SK-N-SH (cell line): ENCODE measurements at regions not wholly inside any gene's neighbourhood (a gene's known extent, or its start where the extent isn't known, plus 50 kb on each side); places are given as distances from the start of the nearest gene placed in this dataset.

Experiments
- CTCF ChIA-PET: fragments of 300-600, 350-600 bp; formaldehyde crosslinking; extraction: SDS; loops from one replicate; lab custom pipeline; 2021; lab: Yijun Ruan, JAX
- POLR2A ChIA-PET: fragments of 350-600 bp; sonication (Branson Sonifier 250); formaldehyde crosslinking; extraction: SDS; loops from one replicate; lab custom pipeline; 2020; ENCODE audit warnings: antibody characterized with exemption, inconsistent platforms; lab: Yijun Ruan, JAX
- DNase-seq: peaks from one replicate; pipeline ENCODE4 v3.0.0; 2012
- H2AFZ ChIP-seq: fragments of 200-600 bp; sonication (generic); 2 replicates; pipeline ENCODE4 v1.8.1; 2016; ENCODE audit warnings: antibody characterized with exemption, mild to moderate bottlenecking, low read depth
- H3F3A ChIP-seq: fragments of 200-600 bp; sonication (generic); replicated peaks from 2 replicates; pipeline ENCODE3; 2016; ENCODE audit warnings: antibody characterized with exemption, mild to moderate bottlenecking; ENCODE audit not compliant: insufficient read depth
- H3K27ac ChIP-seq, 2 experiments: fragments of 200-500 bp in 1 of 2; fragments of 200-600 bp in 1 of 2; sonication (Bioruptor generic) in 1 of 2; sonication (generic), shearing (Covaris generic) in 1 of 2; 2 replicates each; pipeline versions ENCODE4 v1.5.1 to v1.6.1; 2014 to 2016; ENCODE audit warnings: low read depth in 2 of 2, inconsistent platforms in 1 of 2, low read length in 1 of 2, mild to moderate bottlenecking in 1 of 2, mixed read lengths in 1 of 2
- H3K27me3 ChIP-seq: fragments of 200-600 bp; sonication (generic), shearing (Covaris generic); 2 replicates; pipeline ENCODE4 v1.6.1; 2016; ENCODE audit warnings: mixed run types; ENCODE audit not compliant: insufficient read depth
- H3K36me3 ChIP-seq, 2 experiments: fragments of 200-500 bp in 1 of 2; fragments of 200-600 bp in 1 of 2; sonication (Bioruptor generic) in 1 of 2; sonication (generic) in 1 of 2; replicated peaks in 1 of 2; 2 replicates each; pipeline versions ENCODE3 to v1.5.1; 2014 to 2016; ENCODE audit warnings: low read length in 1 of 2, mild to moderate bottlenecking in 1 of 2; ENCODE audit not compliant: insufficient read depth in 2 of 2, control insufficient read depth in 1 of 2
- H3K4me1 ChIP-seq, 2 experiments: fragments of 200-500 bp in 1 of 2; fragments of 200-600 bp in 1 of 2; sonication (Bioruptor generic) in 1 of 2; sonication (generic), shearing (Covaris generic) in 1 of 2; 2 replicates each; pipeline versions ENCODE4 v1.5.1 to v1.6.1; 2014 to 2016; ENCODE audit warnings: low read depth in 1 of 2, low read length in 1 of 2, mixed run types in 1 of 2; ENCODE audit not compliant: insufficient read depth in 2 of 2, control insufficient read depth in 1 of 2
- H3K4me2 ChIP-seq: fragments of 200-600 bp; sonication (generic), shearing (Covaris generic); 2 replicates; pipeline ENCODE4 v1.6.1; 2017; ENCODE audit warnings: mixed run types
- H3K4me3 ChIP-seq, 2 experiments: fragments of 200-500 bp in 1 of 2; fragments of 200-600 bp in 1 of 2; sonication (Bioruptor generic) in 1 of 2; sonication (generic), shearing (Covaris generic) in 1 of 2; 2 replicates each; pipeline versions ENCODE4 v1.5.1 to v1.8.1; 2014 to 2016; ENCODE audit warnings: low read depth in 2 of 2, inconsistent platforms in 1 of 2, low read length in 1 of 2, mild to moderate bottlenecking in 1 of 2, mixed read lengths in 1 of 2, moderate library complexity in 1 of 2
- H3K79me2 ChIP-seq: fragments of 200-600 bp; sonication (generic); 2 replicates; pipeline ENCODE4 v1.8.1; 2017; ENCODE audit warnings: mild to moderate bottlenecking; ENCODE audit not compliant: insufficient read depth
- H3K9ac ChIP-seq: fragments of 200-600 bp; sonication (generic); 2 replicates; pipeline ENCODE4 v1.6.1; 2017; ENCODE audit warnings: mixed run types
- H3K9me2 ChIP-seq: fragments of 200-600 bp; sonication (generic); 2 replicates; pipeline ENCODE4 v1.6.1; 2017; ENCODE audit warnings: mixed run types
- H3K9me3 ChIP-seq: fragments of 200-600 bp; sonication (generic); 2 replicates; pipeline ENCODE4 v1.6.1; 2017; ENCODE audit warnings: mixed run types, mild to moderate bottlenecking, moderate library complexity
- H4K20me1 ChIP-seq: fragments of 200-600 bp; sonication (generic); 2 replicates; pipeline ENCODE4 v1.6.1; 2017; ENCODE audit warnings: mild to moderate bottlenecking, mixed run types; ENCODE audit not compliant: insufficient read depth
- CHD2 ChIP-seq: fragments of 150-350 bp; IDR thresholded peaks from 2 replicates; pipeline ENCODE4 v1.6.1; 2018; ENCODE audit warnings: low read length; ENCODE audit not compliant: partially characterized antibody
- EP300 ChIP-seq, 2 experiments: IDR thresholded peaks; 2 replicates each; pipeline versions ENCODE4 v1.4.0 to v1.6.1; 2012; ENCODE audit warnings: borderline replicate concordance in 1 of 2, low read depth in 1 of 2, low read length in 1 of 2
- GABPA ChIP-seq: IDR thresholded peaks from 2 replicates; pipeline ENCODE4 v1.4.0; 2012; ENCODE audit warnings: low read depth, mild to moderate bottlenecking
- GATA2 ChIP-seq: sonication (generic); formaldehyde crosslinking; IDR thresholded peaks from 2 replicates; pipeline ENCODE4 v1.5.0; 2020; ENCODE audit warnings: mild to moderate bottlenecking, missing genetic modification reagents
- MAX ChIP-seq: IDR thresholded peaks from 2 replicates; pipeline ENCODE4 v1.4.0; 2012; ENCODE audit warnings: low read depth
- MXI1 ChIP-seq: IDR thresholded peaks from 2 replicates; pipeline ENCODE4 v1.6.1; 2012; ENCODE audit warnings: mild to moderate bottlenecking, low read depth, low read length, improper control_type of control experiment
- NFIC ChIP-seq: IDR thresholded peaks from 2 replicates; pipeline ENCODE4 v1.4.0; 2012; ENCODE audit warnings: borderline replicate concordance
- RCOR1 ChIP-seq: fragments of 150-350 bp; IDR thresholded peaks from 2 replicates; pipeline ENCODE4 v1.6.1; 2017; ENCODE audit warnings: antibody characterized with exemption, low read length
- RFX5 ChIP-seq: IDR thresholded peaks from 2 replicates; pipeline ENCODE4 v1.6.1; 2012; ENCODE audit warnings: mild to moderate bottlenecking, improper control_type of control experiment, low read length
- RXRA ChIP-seq: IDR thresholded peaks from 2 replicates; pipeline ENCODE4 v1.4.0; 2012; ENCODE audit warnings: low read depth, mild to moderate bottlenecking, borderline replicate concordance
- SIN3A ChIP-seq: IDR thresholded peaks from 2 replicates; pipeline ENCODE4 v1.6.1; 2012; ENCODE audit warnings: low read depth, mild to moderate bottlenecking, low read length, moderate library complexity, borderline replicate concordance
- TAF1 ChIP-seq: IDR thresholded peaks from 2 replicates; pipeline ENCODE4 v1.6.1; 2012; ENCODE audit warnings: low read depth, mild to moderate bottlenecking, low read length, moderate library complexity, borderline replicate concordance
- TCF12 ChIP-seq: IDR thresholded peaks from 2 replicates; pipeline ENCODE4 v1.4.0; 2012
- TEAD4 ChIP-seq: IDR thresholded peaks from 2 replicates; pipeline ENCODE4 v1.4.0; 2012; ENCODE audit warnings: mild to moderate bottlenecking, borderline replicate concordance; ENCODE audit not compliant: insufficient read depth
- WGBS: methylation state at CpG from one replicate; pipeline ENCODE4 v1.1.6; 2017; ENCODE audit warnings: low lambda C conversion rate; 5-methylcytosine and 5-hydroxymethylcytosine counted together
- TF ChIP-seq, protein P1 (sequence below): IDR thresholded peaks from 2 replicates; pipeline ENCODE4 v1.4.0; 2012; ENCODE audit warnings: low read depth, borderline replicate concordance
- TF ChIP-seq, protein P2 (sequence below): IDR thresholded peaks from 2 replicates; pipeline ENCODE4 v1.4.0; 2012; ENCODE audit warnings: low read depth, borderline replicate concordance
- TF ChIP-seq, protein P3 (sequence below): IDR thresholded peaks from 2 replicates; pipeline ENCODE4; 2012

DNA sequence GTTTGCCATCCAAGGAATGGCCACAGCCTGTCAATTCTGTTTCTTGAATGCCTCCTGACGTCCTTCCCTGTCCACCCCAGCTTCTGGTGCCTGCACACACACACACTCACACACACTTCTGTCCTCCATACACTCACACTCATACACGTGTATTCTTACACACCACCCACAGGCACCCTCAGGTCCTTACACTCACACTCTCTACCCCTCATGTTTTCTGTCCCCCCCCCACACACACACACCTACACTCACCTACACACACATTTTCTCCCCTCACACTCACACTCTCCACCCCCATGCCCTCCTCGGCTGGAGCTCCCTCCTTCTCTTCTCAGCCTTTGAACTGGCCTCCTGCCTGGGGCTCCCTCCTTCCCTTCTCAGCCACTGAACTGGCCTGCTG is 148.0 kb upstream of the SALL3 start:
- Histone ChIP-seq H3K79me2 (no peaks in the 10 kb centered on the region), H3K4me1 (no peaks in the 10 kb centered on the region), H3K9ac (no peak overlapping the region), H3K27me3 (peaks cover 26% of the 10 kb centered on the region), H3F3A (no peaks in the 10 kb centered on the region), H3K36me3 (no peaks in the 10 kb centered on the region), H2AFZ (no peak overlapping the region), H3K4me3 (no peak overlapping the region), H3K9me2 (no peaks in the 10 kb centered on the region), H3K9me3 (no peaks in the 10 kb centered on the region), H4K20me1 (no peaks in the 10 kb centered on the region), H3K4me2 (no peak overlapping the region), H3K27ac (no peak overlapping the region)
- no peak for DNase-seq
- POLR2A ChIA-PET = no interaction called here
- WGBS = under 1% methylated on average over 3 of the region's 3 CpGs
- CTCF ChIA-PET = interaction anchor here (0.6 kb wide), 1 partner anchor 8 kb away, joined by 4 read pairs; no protein-coding TSS in a partner anchor
- TF ChIP-seq SIN3A (no peak), CHD2 (no peak), EP300 (IDR thresholded peaks at IDR 0.05; ENCODE audit: borderline replicate concordance in 1 of 2, low read depth in 1 of 2, low read length in 1 of 2) (no peak), TCF12 (no peak), RFX5 (no peak), GATA2 (CRISPR knock-in tag) (no peak), TAF1 (no peak), MAX (no peak), NFIC (no peak), TEAD4 (no peak), RCOR1 (no peak), GABPA (no peak), RXRA (no peak), MXI1 (no peak)
- TF ChIP-seq, protein P1, sequence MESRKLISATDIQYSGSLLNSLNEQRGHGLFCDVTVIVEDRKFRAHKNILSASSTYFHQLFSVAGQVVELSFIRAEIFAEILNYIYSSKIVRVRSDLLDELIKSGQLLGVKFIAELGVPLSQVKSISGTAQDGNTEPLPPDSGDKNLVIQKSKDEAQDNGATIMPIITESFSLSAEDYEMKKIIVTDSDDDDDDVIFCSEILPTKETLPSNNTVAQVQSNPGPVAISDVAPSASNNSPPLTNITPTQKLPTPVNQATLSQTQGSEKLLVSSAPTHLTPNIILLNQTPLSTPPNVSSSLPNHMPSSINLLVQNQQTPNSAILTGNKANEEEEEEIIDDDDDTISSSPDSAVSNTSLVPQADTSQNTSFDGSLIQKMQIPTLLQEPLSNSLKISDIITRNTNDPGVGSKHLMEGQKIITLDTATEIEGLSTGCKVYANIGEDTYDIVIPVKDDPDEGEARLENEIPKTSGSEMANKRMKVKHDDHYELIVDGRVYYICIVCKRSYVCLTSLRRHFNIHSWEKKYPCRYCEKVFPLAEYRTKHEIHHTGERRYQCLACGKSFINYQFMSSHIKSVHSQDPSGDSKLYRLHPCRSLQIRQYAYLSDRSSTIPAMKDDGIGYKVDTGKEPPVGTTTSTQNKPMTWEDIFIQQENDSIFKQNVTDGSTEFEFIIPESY = no peak
- TF ChIP-seq, protein P2, sequence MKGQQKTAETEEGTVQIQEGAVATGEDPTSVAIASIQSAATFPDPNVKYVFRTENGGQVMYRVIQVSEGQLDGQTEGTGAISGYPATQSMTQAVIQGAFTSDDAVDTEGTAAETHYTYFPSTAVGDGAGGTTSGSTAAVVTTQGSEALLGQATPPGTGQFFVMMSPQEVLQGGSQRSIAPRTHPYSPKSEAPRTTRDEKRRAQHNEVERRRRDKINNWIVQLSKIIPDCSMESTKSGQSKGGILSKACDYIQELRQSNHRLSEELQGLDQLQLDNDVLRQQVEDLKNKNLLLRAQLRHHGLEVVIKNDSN = no peak
- TF ChIP-seq, protein P3, sequence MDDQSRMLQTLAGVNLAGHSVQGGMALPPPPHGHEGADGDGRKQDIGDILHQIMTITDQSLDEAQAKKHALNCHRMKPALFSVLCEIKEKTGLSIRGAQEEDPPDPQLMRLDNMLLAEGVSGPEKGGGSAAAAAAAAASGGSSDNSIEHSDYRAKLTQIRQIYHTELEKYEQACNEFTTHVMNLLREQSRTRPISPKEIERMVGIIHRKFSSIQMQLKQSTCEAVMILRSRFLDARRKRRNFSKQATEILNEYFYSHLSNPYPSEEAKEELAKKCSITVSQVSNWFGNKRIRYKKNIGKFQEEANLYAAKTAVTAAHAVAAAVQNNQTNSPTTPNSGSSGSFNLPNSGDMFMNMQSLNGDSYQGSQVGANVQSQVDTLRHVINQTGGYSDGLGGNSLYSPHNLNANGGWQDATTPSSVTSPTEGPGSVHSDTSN = no peak
